Adrenal gland (tissue), 9 donors: ENCODE measurements at regions not wholly inside any gene's neighbourhood (a gene's known extent, or its start where the extent isn't known, plus 50 kb on each side); places are given as distances from the start of the nearest gene placed in this dataset.

Experiments
- DNase-seq, 7 donors: peaks; one replicate each; pipeline ENCODE4 v3.0.0-alpha.2; 2019 to 2020
- H3K27ac ChIP-seq, 5 donors: fragments of 200-600 bp; sonication (generic) in 4 of 5; 1 replicate in 3 of 5; 2 replicates in 2 of 5; pipeline versions ENCODE4 v1.5.1 to v1.8.0; 2016 to 2020; ENCODE audit warnings: mild to moderate bottlenecking in 1 of 5
- H3K27me3 ChIP-seq: fragments of 200-600 bp; 2 replicates; pipeline ENCODE4 v1.8.0; 2021
- H3K36me3 ChIP-seq, 2 donors: fragments of 200-600 bp; replicated peaks in 1 of 2; 1 replicate in 1 of 2; 2 replicates in 1 of 2; pipeline versions ENCODE4 v1.5.1 to v1.8.0; 2018 to 2022
- H3K4me1 ChIP-seq, 2 donors: fragments of 200-600 bp; replicated peaks in 1 of 2; 1 replicate in 1 of 2; 2 replicates in 1 of 2; pipeline versions ENCODE4 v1.5.1 to v1.8.0; 2018 to 2021
- H3K4me3 ChIP-seq, 4 donors: fragments of 200-600 bp; sonication (generic) in 3 of 4; one replicate each; pipeline ENCODE4 v1.5.1; 2016 to 2018
- H3K9me3 ChIP-seq, 3 donors: fragments of 200-600 bp; sonication (generic) in 1 of 3; replicated peaks in 1 of 3; 1 replicate in 2 of 3; 2 replicates in 1 of 3; pipeline versions ENCODE4 v1.5.1 to v1.8.0; 2016 to 2021
- CTCF ChIP-seq, 6 experiments: fragments of 450-650 bp in 4 of 6; fragments of 200-600 bp in 2 of 6; sonication (generic) in 1 of 6; IDR thresholded peaks; 1 replicate in 5 of 6; 2 replicates in 1 of 6; pipeline versions ENCODE4 v1.5.1 to v1.8.0; 2016 to 2021; ENCODE audit warnings: antibody characterized with exemption in 6 of 6, mild to moderate bottlenecking in 2 of 6, moderate library complexity in 1 of 6
- POLR2A ChIP-seq, 2 donors: fragments of 450-650 bp; IDR thresholded peaks; one replicate each; pipeline ENCODE4 v1.6.1; 2017; ENCODE audit warnings: antibody characterized with exemption in 2 of 2, mild to moderate bottlenecking in 2 of 2, moderate library complexity in 1 of 2
- WGBS, 4 donors: extraction: QIAGEN DNeasy Blood & Tissue Kit in 2 of 4; methylation state at CpG; one replicate each; pipeline versions ENCODE4 v1.1.5 to v1.1.7; 2013 to 2017; 5-methylcytosine and 5-hydroxymethylcytosine counted together
- intact Hi-C, 2 donors: fragments of 100-400 bp; cut with DNase I; formaldehyde crosslinking; loops; one replicate each; pipeline versions ENCODE4 v1.14.1 to v1.15.0; 2022 to 2023
- donor health status: healthy with polysubstance abuse.
- donor health status: Bipolar disorder and iron deficiency.
- donor health status: DM: yes; HTN: yes; CAD: no.
- donor health status: DM: no; HTN: no; CAD: no.
- donor health status: DM: no; HTN: no; CAD: no.

GRCh38 chr11:98136357-98136756, 884.4 kb upstream of the CNTN5 start:
- 59 to 65% (median 61%) methylated on average over 1 of the region's 1 CpG for WGBS, 4 donors
- no peaks in the 10 kb centered on the region for H3K27me3 ChIP-seq
- DNase-seq: no peak
- no peak overlapping the region for H3K27ac ChIP-seq
- H3K4me3 ChIP-seq: no peak overlapping the region
- no peaks in the 10 kb centered on the region for H3K9me3 ChIP-seq
- TF ChIP-seq POLR2A (IDR thresholded peaks at IDR 0.05) (no peak), CTCF (IDR thresholded peaks at IDR 0.05) (no peak)
- H3K36me3 ChIP-seq: no peaks in the 10 kb centered on the region
- no peaks in the 10 kb centered on the region for H3K4me1 ChIP-seq
- intact Hi-C loops: no loop called here

- Histone ChIP-seq H3K4me1 (no peaks in the 10 kb centered on the region), H3K9me3 (no peaks in the 10 kb centered on the region), H3K27me3 (no peaks in the 10 kb centered on the region), H3K4me3 (no peak overlapping the region), H3K27ac (no peak overlapping the region), H3K36me3 (no peaks in the 10 kb centered on the region)
- WGBS, 4 donors: 79 to 82% (median 82%) methylated on average over 3 of the region's 3 CpGs
- intact Hi-C loops: no loop called here
- DNase-seq: no peak
- TF ChIP-seq CTCF (IDR thresholded peaks at IDR 0.05) (no peak), POLR2A (IDR thresholded peaks at IDR 0.05) (no peak)
Measured at GRCh38 chr11:98137437-98137836, 883.3 kb upstream of the CNTN5 start.

- Histone ChIP-seq H3K27me3 (no peaks in the 10 kb centered on the region), H3K4me1 (no peaks in the 10 kb centered on the region), H3K27ac (no peak overlapping the region), H3K9me3 (peaks cover 0 to 12% (median 0%) of the 10 kb centered on the region in 3 donors), H3K36me3 (no peaks in the 10 kb centered on the region), H3K4me3 (no peak overlapping the region)
- TF ChIP-seq CTCF (IDR thresholded peaks at IDR 0.05) (no peak), POLR2A (IDR thresholded peaks at IDR 0.05) (no peak)
- intact Hi-C loops: no loop called here
- DNase-seq: no peak
Measured at GRCh38 chr11:98143661-98144060, 877.1 kb upstream of the CNTN5 start.

GRCh38 chr11:98153752-98154151, 867.0 kb upstream of the CNTN5 start:
- no peaks in the 10 kb centered on the region for H3K36me3 ChIP-seq
- intact Hi-C loops: no loop called here
- no peaks in the 10 kb centered on the region for H3K4me1 ChIP-seq
- no peak overlapping the region for H3K27ac ChIP-seq
- TF ChIP-seq POLR2A (IDR thresholded peaks at IDR 0.05): no peak
- no peak for TF ChIP-seq CTCF (IDR thresholded peaks at IDR 0.05)
- no peaks in the 10 kb centered on the region for H3K27me3 ChIP-seq
- no peak for DNase-seq
- no peaks in the 10 kb centered on the region for H3K9me3 ChIP-seq
- whole genome bisulfite sequencing, 4 donors: 73 to 80% (median 77%) methylated on average over 2 of the region's 2 CpGs
- no peak overlapping the region for H3K4me3 ChIP-seq
